HUES6 (cell line): ENCODE measurements at regions not wholly inside any gene's neighbourhood (a gene's known extent, or its start where the extent isn't known, plus 50 kb on each side); places are given as distances from the start of the nearest gene placed in this dataset.

ENCODE experiments used
- H3K27ac ChIP-seq: 2 replicates; pipeline ENCODE4 v1.7.0; 2013; ENCODE audit warnings: low read depth, mild to moderate bottlenecking, low read length, inconsistent platforms
- H3K27me3 ChIP-seq: 2 replicates; pipeline ENCODE4 v1.6.1; 2013; ENCODE audit warnings: low read length; ENCODE audit not compliant: control insufficient read depth, insufficient read depth
- H3K36me3 ChIP-seq: 2 replicates; pipeline ENCODE4 v1.6.1; 2013; ENCODE audit warnings: low read length; ENCODE audit not compliant: control insufficient read depth, insufficient read depth
- H3K4me1 ChIP-seq: 2 replicates; pipeline ENCODE4 v1.6.1; 2013; ENCODE audit warnings: low read length; ENCODE audit not compliant: control insufficient read depth, insufficient read depth
- H3K4me3 ChIP-seq: 2 replicates; pipeline ENCODE4 v1.5.1; 2013; ENCODE audit warnings: low read depth, low read length
- H3K9ac ChIP-seq: one replicate; pipeline ENCODE4 v1.6.1; 2013; ENCODE audit warnings: mild to moderate bottlenecking, low read length
- H3K9me3 ChIP-seq: 2 replicates; pipeline ENCODE4 v1.6.1; 2013; ENCODE audit warnings: low read depth, low read length; ENCODE audit not compliant: control insufficient read depth, insufficient read depth

GRCh38 chr12:30151831-30152230 is 368.1 kb upstream of the TMTC1 start:
- Histone ChIP-seq H3K9ac (no peak overlapping the region), H3K27ac (no peak overlapping the region), H3K9me3 (peaks cover 18% of the 10 kb centered on the region), H3K4me1 (no peaks in the 10 kb centered on the region), H3K4me3 (no peak overlapping the region), H3K36me3 (no peaks in the 10 kb centered on the region), H3K27me3 (no peaks in the 10 kb centered on the region)

GRCh38 chr12:30146561-30146960 is 362.8 kb upstream of the TMTC1 start:
- Histone ChIP-seq H3K4me1 (no peaks in the 10 kb centered on the region), H3K27ac (no peak overlapping the region), H3K36me3 (no peaks in the 10 kb centered on the region), H3K4me3 (no peak overlapping the region), H3K27me3 (no peaks in the 10 kb centered on the region), H3K9ac (no peak overlapping the region), H3K9me3 (no peaks in the 10 kb centered on the region)

GRCh38 chr12:30145684-30146032 is 361.9 kb upstream of the TMTC1 start:
- H3K4me3 ChIP-seq: no peak overlapping the region
- no peaks in the 10 kb centered on the region for H3K4me1 ChIP-seq
- H3K36me3 ChIP-seq: no peaks in the 10 kb centered on the region
- H3K9ac ChIP-seq: no peak overlapping the region
- H3K9me3 ChIP-seq: no peaks in the 10 kb centered on the region
- H3K27me3 ChIP-seq: no peaks in the 10 kb centered on the region
- H3K27ac ChIP-seq: no peak overlapping the region

- no peaks in the 10 kb centered on the region for H3K4me1 ChIP-seq
- H3K36me3 ChIP-seq: no peaks in the 10 kb centered on the region
Observed at GRCh38 chr12:30144777-30145683, 361.3 kb upstream of the TMTC1 start.

GRCh38 chr12:30142301-30142700 is 358.6 kb upstream of the TMTC1 start:
- Histone ChIP-seq H3K27ac (no peak overlapping the region), H3K4me1 (no peaks in the 10 kb centered on the region), H3K9ac (no peak overlapping the region), H3K36me3 (no peaks in the 10 kb centered on the region), H3K27me3 (no peaks in the 10 kb centered on the region), H3K9me3 (no peaks in the 10 kb centered on the region), H3K4me3 (no peak overlapping the region)

More at GRCh38 chr12:30144777-30145683, 361.3 kb upstream of the TMTC1 start:
- no peak overlapping the region for H3K27ac ChIP-seq
- no peaks in the 10 kb centered on the region for H3K27me3 ChIP-seq
- H3K9me3 ChIP-seq: no peaks in the 10 kb centered on the region
- no peak overlapping the region for H3K9ac ChIP-seq
- no peak overlapping the region for H3K4me3 ChIP-seq

GRCh38 chr12:30138483-30138882 is 354.7 kb upstream of the TMTC1 start:
- H3K4me1 ChIP-seq: no peaks in the 10 kb centered on the region
- no peak overlapping the region for H3K27ac ChIP-seq
- no peak overlapping the region for H3K4me3 ChIP-seq
- H3K36me3 ChIP-seq: no peaks in the 10 kb centered on the region
- no peaks in the 10 kb centered on the region for H3K9me3 ChIP-seq
- H3K9ac ChIP-seq: no peak overlapping the region
- H3K27me3 ChIP-seq: no peaks in the 10 kb centered on the region

- Histone ChIP-seq H3K4me1 (no peaks in the 10 kb centered on the region), H3K27ac (no peak overlapping the region), H3K4me3 (no peak overlapping the region), H3K27me3 (no peaks in the 10 kb centered on the region), H3K36me3 (no peaks in the 10 kb centered on the region), H3K9me3 (0 out of 2 replicates have a peak, but pooled peaks cover 4% of the 10 kb centered on the region), H3K9ac (no peak overlapping the region)
Observed at GRCh38 chr12:30136696-30137095, 353.0 kb upstream of the TMTC1 start.

GRCh38 chr12:30135776-30136175 is 352.0 kb upstream of the TMTC1 start:
- H3K4me3 ChIP-seq: no peak overlapping the region

GRCh38 chr12:30134229-30134628 is 350.5 kb upstream of the TMTC1 start:
- H3K27me3 ChIP-seq: no peaks in the 10 kb centered on the region
- no peak overlapping the region for H3K27ac ChIP-seq
- 0 out of 2 replicates have a peak, but pooled peaks cover 4% of the 10 kb centered on the region for H3K9me3 ChIP-seq
- H3K4me1 ChIP-seq: no peaks in the 10 kb centered on the region
- H3K36me3 ChIP-seq: no peaks in the 10 kb centered on the region
- no peak overlapping the region for H3K4me3 ChIP-seq
- H3K9ac ChIP-seq: no peak overlapping the region

More at GRCh38 chr12:30135776-30136175, 352.0 kb upstream of the TMTC1 start:
- no peaks in the 10 kb centered on the region for H3K27me3 ChIP-seq
- H3K9me3 ChIP-seq: 0 out of 2 replicates have a peak, but pooled peaks cover 4% of the 10 kb centered on the region
- H3K4me1 ChIP-seq: no peaks in the 10 kb centered on the region
- no peak overlapping the region for H3K27ac ChIP-seq
- H3K36me3 ChIP-seq: no peaks in the 10 kb centered on the region
- H3K9ac ChIP-seq: no peak overlapping the region

GRCh38 chr12:30126944-30127343 is 343.2 kb upstream of the TMTC1 start:
- Histone ChIP-seq H3K27ac (no peak overlapping the region), H3K27me3 (no peaks in the 10 kb centered on the region), H3K4me3 (no peak overlapping the region), H3K9me3 (no peaks in the 10 kb centered on the region), H3K9ac (no peak overlapping the region), H3K36me3 (no peaks in the 10 kb centered on the region), H3K4me1 (no peaks in the 10 kb centered on the region)

- no peak overlapping the region for H3K9ac ChIP-seq
- no peaks in the 10 kb centered on the region for H3K9me3 ChIP-seq
- H3K36me3 ChIP-seq: no peaks in the 10 kb centered on the region
- H3K4me1 ChIP-seq: no peaks in the 10 kb centered on the region
- no peak overlapping the region for H3K4me3 ChIP-seq
- H3K27ac ChIP-seq: no peak overlapping the region
- no peaks in the 10 kb centered on the region for H3K27me3 ChIP-seq
Observed at GRCh38 chr12:30120522-30120921, 336.8 kb upstream of the TMTC1 start.
